Activated CD4-positive, alpha-beta memory T cell treated with anti-CD3 and anti-CD28 coated beads for 36 hours (primary cell): ENCODE measurements at regions not wholly inside any gene's neighbourhood (a gene's known extent, or its start where the extent isn't known, plus 50 kb on each side); places are given as distances from the start of the nearest gene placed in this dataset.

Experiments used
- CTCF ChIA-PET: fragments of 350-600 bp; sonication (Branson Sonifier 250); formaldehyde crosslinking; loops from one replicate; lab custom pipeline; 2021; ENCODE audit warnings: antibody characterized with exemption, inconsistent platforms; lab: Charles Lee
- POLR2A ChIA-PET: fragments of 350-600 bp; sonication (Branson Sonifier 250); formaldehyde crosslinking; loops from one replicate; lab custom pipeline; 2021; ENCODE audit warnings: antibody characterized with exemption; lab: Charles Lee
- DNase-seq: peaks from one replicate; pipeline ENCODE4 v3.0.0-alpha.2; 2020
- H3K27ac Mint-ChIP-seq: one replicate; pipeline ENCODE4 v1.8.0; 2021; ENCODE audit warnings: mixed read lengths
- H3K27me3 Mint-ChIP-seq: one replicate; pipeline ENCODE4 v1.8.0; 2021; ENCODE audit warnings: mixed read lengths
- H3K36me3 Mint-ChIP-seq: one replicate; pipeline ENCODE4 v1.8.0; 2021; ENCODE audit warnings: mixed read lengths
- H3K4me1 Mint-ChIP-seq: one replicate; pipeline ENCODE4 v1.8.0; 2021; ENCODE audit warnings: low read depth, mixed read lengths
- H3K4me3 Mint-ChIP-seq: one replicate; pipeline ENCODE4 v1.8.0; 2021; ENCODE audit warnings: mild to moderate bottlenecking, mixed read lengths
- H3K9me3 Mint-ChIP-seq: one replicate; pipeline ENCODE4 v1.8.0; 2021; ENCODE audit warnings: mixed read lengths
- intact Hi-C: fragments of 100-400 bp; cut with micrococcal nuclease; formaldehyde crosslinking; loops from one replicate; pipeline ENCODE4 v1.15.1; 2023

GRCh38 chr12:91370086-91370868 lies 187.7 kb upstream of the DCN start:
- no peaks in the 10 kb centered on the region for H3K36me3 Mint-ChIP-seq
- no peaks in the 10 kb centered on the region for H3K9me3 Mint-ChIP-seq
- no peaks in the 10 kb centered on the region for H3K4me1 Mint-ChIP-seq
- intact Hi-C loops: no loop called here
- peaks cover 10% of the 10 kb centered on the region for H3K27me3 Mint-ChIP-seq
- no peak overlapping the region for H3K27ac Mint-ChIP-seq
- POLR2A ChIA-PET: no interaction called here
- H3K4me3 Mint-ChIP-seq: no peak overlapping the region
- DNase-seq: no peak
- CTCF ChIA-PET: interaction anchor here (0.5 to 1.4 kb wide), 4 partner anchors 12 to 1997 kb away, joined by 3 to 4 read pairs (median 4); no protein-coding TSS in a partner anchor

- Mint-ChIP-seq H3K27me3 (peaks cover 7% of the 10 kb centered on the region), H3K9me3 (no peaks in the 10 kb centered on the region), H3K27ac (no peak overlapping the region), H3K4me1 (no peaks in the 10 kb centered on the region), H3K4me3 (no peak overlapping the region), H3K36me3 (no peaks in the 10 kb centered on the region)
- ChIA-PET CTCF (interaction anchor here (0.6 kb wide), 1 partner anchor 1181 kb away, joined by 3 read pairs; no protein-coding TSS in a partner anchor), POLR2A (no interaction called here)
- DNase-seq: no peak
- intact Hi-C loops: no loop called here
Observed at GRCh38 chr12:91368613-91369012, 186.0 kb upstream of the DCN start.

GRCh38 chr12:91367234-91367849 lies 184.7 kb upstream of the DCN start:
- no peak overlapping the region for H3K4me3 Mint-ChIP-seq
- intact Hi-C loops: no loop called here
- no peaks in the 10 kb centered on the region for H3K36me3 Mint-ChIP-seq
- no peaks in the 10 kb centered on the region for H3K4me1 Mint-ChIP-seq
- no peaks in the 10 kb centered on the region for H3K9me3 Mint-ChIP-seq
- CTCF ChIA-PET: no interaction called here
- peaks cover 2% of the 10 kb centered on the region for H3K27me3 Mint-ChIP-seq
- POLR2A ChIA-PET: no interaction called here
- H3K27ac Mint-ChIP-seq: no peak overlapping the region
- DNase-seq: no peak

- CTCF ChIA-PET: interaction anchor here (0.6 to 2.1 kb wide), 3 partner anchors 8 to 317 kb away, joined by 3 to 11 read pairs (median 3); no protein-coding TSS in a partner anchor
- intact Hi-C loops: loop anchor here (5.0 kb wide), 2 partner anchors 1208 to 1288 kb away; no protein-coding TSS in a partner anchor
- H3K36me3 Mint-ChIP-seq: no peaks in the 10 kb centered on the region
- no peak overlapping the region for H3K27ac Mint-ChIP-seq
- POLR2A ChIA-PET: no interaction called here
- DNase-seq: no peak
- H3K4me1 Mint-ChIP-seq: no peaks in the 10 kb centered on the region
- H3K4me3 Mint-ChIP-seq: no peak overlapping the region
- H3K27me3 Mint-ChIP-seq: peaks cover 3% of the 10 kb centered on the region
- H3K9me3 Mint-ChIP-seq: no peaks in the 10 kb centered on the region
Observed at GRCh38 chr12:91364471-91365184, 182.0 kb upstream of the DCN start.

- H3K27me3 Mint-ChIP-seq: peaks cover 3% of the 10 kb centered on the region
- no peak for DNase-seq
- ChIA-PET POLR2A (no interaction called here), CTCF (interaction anchor here (0.9 to 1.0 kb wide), 2 partner anchors 20 to 1202 kb away, joined by 3 to 6 read pairs; no protein-coding TSS in a partner anchor)
- H3K27ac Mint-ChIP-seq: no peak overlapping the region
- no peaks in the 10 kb centered on the region for H3K4me1 Mint-ChIP-seq
- H3K36me3 Mint-ChIP-seq: no peaks in the 10 kb centered on the region
- intact Hi-C loops: loop anchor here (5.0 kb wide), 2 partner anchors 1210 to 1290 kb away; no protein-coding TSS in a partner anchor
- no peak overlapping the region for H3K4me3 Mint-ChIP-seq
- H3K9me3 Mint-ChIP-seq: no peaks in the 10 kb centered on the region
Observed at GRCh38 chr12:91361864-91362263, 179.2 kb upstream of the DCN start.

GRCh38 chr12:91357381-91357780 lies 174.8 kb upstream of the DCN start:
- intact Hi-C loops: no loop called here
- Mint-ChIP-seq H3K4me3 (no peak overlapping the region), H3K4me1 (no peaks in the 10 kb centered on the region), H3K36me3 (no peaks in the 10 kb centered on the region), H3K9me3 (no peaks in the 10 kb centered on the region), H3K27ac (no peak overlapping the region), H3K27me3 (peaks cover 8% of the 10 kb centered on the region)
- ChIA-PET CTCF (interaction anchor here (2.8 kb wide), 1 partner anchor 8 kb away, joined by 11 read pairs; no protein-coding TSS in a partner anchor), POLR2A (no interaction called here)
- no peak for DNase-seq

- no peaks in the 10 kb centered on the region for H3K9me3 Mint-ChIP-seq
Observed at GRCh38 chr12:91356405-91356804, 173.8 kb upstream of the DCN start.

GRCh38 chr12:91355150-91356006 lies 172.8 kb upstream of the DCN start:
- CTCF ChIA-PET: interaction anchor here (0.9 to 2.8 kb wide), 7 partner anchors 10 to 415 kb away, joined by 3 to 11 read pairs (median 4); no protein-coding TSS in a partner anchor
- Mint-ChIP-seq H3K9me3 (no peaks in the 10 kb centered on the region), H3K4me1 (no peaks in the 10 kb centered on the region), H3K27ac (no peak overlapping the region), H3K36me3 (no peaks in the 10 kb centered on the region), H3K4me3 (no peak overlapping the region), H3K27me3 (peaks cover 5% of the 10 kb centered on the region)
- POLR2A ChIA-PET: no interaction called here
- DNase-seq: peak; percentile 59
- intact Hi-C loops: loop anchor here (1.0 kb wide), 1 partner anchor 410 kb away; no protein-coding TSS in a partner anchor

More at GRCh38 chr12:91356405-91356804, 173.8 kb upstream of the DCN start:
- no peaks in the 10 kb centered on the region for H3K4me1 Mint-ChIP-seq
- ChIA-PET POLR2A (no interaction called here), CTCF (interaction anchor here (2.8 kb wide), 1 partner anchor 9 kb away, joined by 11 read pairs; no protein-coding TSS in a partner anchor)
- H3K27me3 Mint-ChIP-seq: peaks cover 8% of the 10 kb centered on the region
- H3K27ac Mint-ChIP-seq: no peak overlapping the region
- DNase-seq: no peak
- intact Hi-C loops: no loop called here
- no peaks in the 10 kb centered on the region for H3K36me3 Mint-ChIP-seq
- H3K4me3 Mint-ChIP-seq: no peak overlapping the region

GRCh38 chr12:91353266-91353665 lies 170.6 kb upstream of the DCN start:
- Mint-ChIP-seq H3K36me3 (no peaks in the 10 kb centered on the region), H3K4me3 (no peak overlapping the region), H3K4me1 (no peaks in the 10 kb centered on the region), H3K27ac (no peak overlapping the region), H3K9me3 (no peaks in the 10 kb centered on the region), H3K27me3 (peaks cover 5% of the 10 kb centered on the region)
- POLR2A ChIA-PET: no interaction called here
- DNase-seq: no peak
- CTCF ChIA-PET: interaction anchor here (1.0 kb wide), 1 partner anchor 48 kb away, joined by 3 read pairs; no protein-coding TSS in a partner anchor
- intact Hi-C loops: no loop called here

GRCh38 chr12:91349476-91349875 lies 166.9 kb upstream of the DCN start:
- intact Hi-C loops: no loop called here
- H3K27me3 Mint-ChIP-seq: no peaks in the 10 kb centered on the region

More at GRCh38 chr12:91349476-91349875, 166.9 kb upstream of the DCN start:
- ChIA-PET CTCF (interaction anchor here (0.7 to 1.5 kb wide), 3 partner anchors 25 to 1966 kb away, joined by 3 read pairs; no protein-coding TSS in a partner anchor), POLR2A (no interaction called here)
- Mint-ChIP-seq H3K4me3 (no peak overlapping the region), H3K27ac (no peak overlapping the region), H3K9me3 (no peaks in the 10 kb centered on the region), H3K36me3 (no peaks in the 10 kb centered on the region), H3K4me1 (no peaks in the 10 kb centered on the region)
- no peak for DNase-seq
